GM18867 (cell line): ENCODE measurements at regions not wholly inside any gene's neighbourhood (a gene's known extent, or its start where the extent isn't known, plus 50 kb on each side); places are given as distances from the start of the nearest gene placed in this dataset.

Source experiments
- ATAC-seq: cut with Tn5 transposase; IDR thresholded peaks from one replicate; pipeline ENCODE4 v1.9.1; 2021; ENCODE audit warnings: mild to moderate bottlenecking, moderate library complexity; ENCODE audit not compliant: unreplicated experiment

GRCh38 chr15:60093273-60094067, 89.4 kb downstream of the FOXB1 start:
- ATAC-seq = no peak

- ATAC-seq = no peak
Measured at GRCh38 chr15:60095711-60096110, 91.6 kb downstream of the FOXB1 start.

- no peak for ATAC-seq
Measured at GRCh38 chr15:60096157-60096556, 92.0 kb downstream of the FOXB1 start.

GRCh38 chr15:60101416-60101815, 97.3 kb downstream of the FOXB1 start:
- ATAC-seq = no peak

- ATAC-seq = no peak
Measured at GRCh38 chr15:60102748-60103147, 98.6 kb downstream of the FOXB1 start.

- peak; percentile 83 for ATAC-seq
Measured at GRCh38 chr15:60110909-60111308, 106.8 kb downstream of the FOXB1 start.

GRCh38 chr15:60115579-60116380, 111.7 kb downstream of the FOXB1 start:
- ATAC-seq = no peak

- no peak for ATAC-seq
Measured at GRCh38 chr15:60116456-60117089, 112.5 kb downstream of the FOXB1 start.

GRCh38 chr15:60118146-60118545, 114.0 kb downstream of the FOXB1 start:
- no peak for ATAC-seq

- no peak for ATAC-seq
Measured at GRCh38 chr15:60118626-60119025, 114.5 kb downstream of the FOXB1 start.

- no peak for ATAC-seq
Measured at GRCh38 chr15:60119101-60119500, 115.0 kb downstream of the FOXB1 start.

- ATAC-seq = no peak
Measured at GRCh38 chr15:60120100-60120499, 116.0 kb downstream of the FOXB1 start.

- ATAC-seq = peak; percentile 71
Measured at GRCh38 chr15:60121845-60122244, 117.7 kb downstream of the FOXB1 start.

GRCh38 chr15:60122691-60123090, 118.6 kb downstream of the FOXB1 start:
- no peak for ATAC-seq

- no peak for ATAC-seq
Measured at GRCh38 chr15:60124460-60125070, 120.5 kb downstream of the FOXB1 start.

- no peak for ATAC-seq
Measured at GRCh38 chr15:60125334-60125733, 121.2 kb downstream of the FOXB1 start.

- no peak for ATAC-seq
Measured at GRCh38 chr15:60126200-60126599, 122.1 kb downstream of the FOXB1 start.

- ATAC-seq = no peak
Measured at GRCh38 chr15:60126661-60127060, 122.5 kb downstream of the FOXB1 start.

GRCh38 chr15:60128000-60128376, 123.9 kb downstream of the FOXB1 start:
- no peak for ATAC-seq

GRCh38 chr15:60128710-60129109, 124.6 kb downstream of the FOXB1 start:
- ATAC-seq = no peak

GRCh38 chr15:60130398-60130797, 126.3 kb downstream of the FOXB1 start:
- ATAC-seq = no peak
